SJSA1 (cell line): ENCODE measurements at regions not wholly inside any gene's neighbourhood (a gene's known extent, or its start where the extent isn't known, plus 50 kb on each side); places are given as distances from the start of the nearest gene placed in this dataset.

Experiments used
- DNase-seq, 2 experiments: peaks; one replicate each; pipeline ENCODE4 v3.0.0-alpha.2; 2015 to 2020; ENCODE audit warnings: low spot score in 2 of 2, low read depth in 1 of 2
- H3K27ac ChIP-seq: fragments of 250-450 bp; sonication (Bioruptor Pico); 2 replicates; pipeline ENCODE4 v1.5.1; 2020; ENCODE audit warnings: mild to moderate bottlenecking, moderate library complexity
- H3K27me3 ChIP-seq: fragments of 250-450 bp; sonication (Bioruptor Pico); replicated peaks from 2 replicates; pipeline ENCODE4 v1.5.1; 2020; ENCODE audit warnings: mild to moderate bottlenecking, moderate library complexity
- H3K36me3 ChIP-seq: fragments of 250-450 bp; sonication (Bioruptor Pico); 2 replicates; pipeline ENCODE4 v1.5.1; 2020; ENCODE audit warnings: mild to moderate bottlenecking
- H3K4me1 ChIP-seq: fragments of 250-450 bp; sonication (Bioruptor Pico); replicated peaks from 2 replicates; pipeline ENCODE4 v1.6.1; 2021; ENCODE audit warnings: mild to moderate bottlenecking
- H3K4me3 ChIP-seq: fragments of 250-450 bp; sonication (Bioruptor Pico); 2 replicates; pipeline ENCODE4 v1.5.1; 2020; ENCODE audit warnings: mild to moderate bottlenecking
- H3K9me3 ChIP-seq: fragments of 250-450 bp; sonication (Bioruptor Pico); replicated peaks from 2 replicates; pipeline ENCODE4 v1.5.1; 2020; ENCODE audit warnings: mild to moderate bottlenecking

DNA sequence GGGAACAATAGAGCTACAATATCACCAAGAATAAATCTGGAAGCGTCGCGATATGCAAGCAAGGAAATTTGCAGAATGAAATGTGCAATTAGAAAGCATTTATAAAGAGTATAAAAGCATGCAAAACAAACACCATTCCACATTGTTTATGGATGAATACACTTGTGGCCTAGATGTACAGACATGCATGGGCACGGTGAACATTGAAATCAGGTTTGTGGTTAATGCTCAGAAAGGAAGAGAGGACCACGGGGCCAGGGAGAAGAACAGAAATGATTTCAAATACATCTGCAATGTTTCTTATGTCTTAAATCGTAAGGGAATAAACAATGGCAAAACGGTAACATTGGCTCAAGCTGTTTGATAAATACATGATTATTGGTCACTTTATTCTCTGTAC lies 235.9 kb downstream of the FOXL1 start:
- Histone ChIP-seq H3K9me3 (no peaks in the 10 kb centered on the region), H3K27ac (no peak overlapping the region), H3K4me1 (peaks cover 15% of the 10 kb centered on the region), H3K4me3 (no peak overlapping the region), H3K27me3 (no peaks in the 10 kb centered on the region), H3K36me3 (no peaks in the 10 kb centered on the region)
- no peak for DNase-seq

DNA sequence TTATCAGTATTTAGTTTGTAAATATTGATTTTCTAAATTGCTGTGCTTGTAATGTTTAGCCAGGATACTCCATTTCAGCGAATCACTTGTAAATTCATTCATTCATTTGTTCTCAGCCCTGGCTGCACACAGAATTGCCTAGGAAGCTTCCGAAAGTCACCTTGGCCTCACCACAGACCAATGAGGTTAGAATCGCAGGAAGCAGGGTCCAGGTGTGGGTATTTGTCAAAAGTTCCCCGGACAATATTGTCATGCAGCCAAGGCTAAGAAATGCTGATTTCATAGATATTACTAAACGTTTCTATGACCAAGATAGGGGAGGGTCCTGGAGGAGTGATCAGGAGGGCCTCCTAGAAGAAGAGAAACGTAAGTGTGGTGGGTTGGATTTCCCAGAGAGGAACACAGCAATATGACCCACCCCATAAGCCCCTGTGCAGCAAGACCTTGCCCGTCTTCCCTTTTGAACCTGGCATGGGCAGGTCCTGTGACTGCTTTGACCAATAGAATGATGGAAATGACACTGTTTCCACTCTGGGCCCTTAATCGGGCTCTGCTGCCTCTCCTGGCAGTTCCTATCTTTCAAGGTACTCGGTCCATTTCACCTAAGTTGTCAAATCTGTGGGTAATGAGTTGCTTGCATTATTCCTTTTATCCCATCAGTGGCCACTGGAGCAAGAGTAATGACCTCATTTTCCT lies 238.7 kb downstream of the FOXL1 start:
- Histone ChIP-seq H3K9me3 (no peaks in the 10 kb centered on the region), H3K27ac (no peak overlapping the region), H3K4me1 (peaks cover 16% of the 10 kb centered on the region), H3K27me3 (no peaks in the 10 kb centered on the region), H3K36me3 (no peaks in the 10 kb centered on the region), H3K4me3 (no peak overlapping the region)
- DNase-seq: no peak

DNA sequence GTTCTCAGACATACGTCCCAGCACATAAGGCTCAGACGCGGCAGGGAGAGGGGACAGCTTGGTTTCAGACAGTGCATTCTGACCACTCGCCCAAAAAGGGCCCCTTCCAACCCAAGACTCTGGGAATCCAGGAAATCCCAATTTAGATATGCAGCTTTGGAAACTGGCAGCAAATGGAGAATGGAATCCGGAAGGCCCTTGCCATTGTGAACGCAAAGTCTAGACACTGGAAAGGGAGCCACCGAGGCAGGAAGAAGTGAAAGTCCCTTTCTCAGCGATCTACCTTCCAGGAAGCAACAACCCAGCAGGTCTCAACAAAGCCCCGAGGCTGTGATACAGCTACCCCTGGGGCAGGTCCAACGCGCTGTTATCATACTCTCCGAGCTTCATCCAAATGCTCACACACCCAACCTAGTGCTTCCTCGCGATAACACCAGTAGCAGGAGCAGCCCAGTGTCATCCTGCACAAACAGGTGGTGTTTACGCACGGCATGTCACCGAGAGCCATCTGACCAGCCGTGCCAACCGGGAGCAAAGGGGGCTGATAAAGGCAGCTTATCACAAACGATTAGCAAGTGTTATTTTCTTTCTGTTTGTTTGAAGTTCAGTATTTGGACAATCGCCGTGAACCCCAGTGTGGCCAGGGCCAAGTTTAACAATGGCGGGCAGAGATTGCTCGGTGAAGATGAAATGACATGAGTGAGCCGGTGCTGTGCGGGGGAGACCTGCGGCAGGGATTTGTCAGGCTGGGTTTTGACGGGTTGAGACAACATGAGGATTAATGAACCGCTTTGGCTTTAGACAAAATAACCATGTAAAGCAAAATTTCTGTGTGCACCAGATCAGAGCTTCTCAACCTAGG lies 240.6 kb downstream of the FOXL1 start:
- Histone ChIP-seq H3K4me1 (peaks cover 34% of the 10 kb centered on the region), H3K9me3 (no peaks in the 10 kb centered on the region), H3K27me3 (no peaks in the 10 kb centered on the region), H3K4me3 (no peak overlapping the region), H3K36me3 (no peaks in the 10 kb centered on the region), H3K27ac (no peak overlapping the region)
- no peak for DNase-seq

DNA sequence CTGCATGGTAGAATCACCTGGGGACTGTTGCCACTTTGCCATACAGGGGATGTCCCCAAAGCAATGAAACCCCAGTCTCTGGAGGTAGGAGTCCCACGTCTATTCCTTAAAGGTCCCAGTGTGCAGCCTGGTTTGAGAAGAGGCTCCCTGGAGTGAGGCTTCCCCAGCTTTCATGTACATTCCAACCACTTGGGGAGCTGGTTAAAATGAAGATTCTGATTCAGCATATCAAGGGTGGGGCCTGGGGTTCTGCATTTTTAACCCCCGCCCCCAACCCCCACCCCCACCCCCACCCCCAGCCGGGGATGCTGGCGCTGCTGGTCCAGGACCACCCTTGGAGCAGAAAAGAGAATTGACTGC lies 241.2 kb downstream of the FOXL1 start:
- H3K4me1 ChIP-seq: peaks cover 35% of the 10 kb centered on the region
- DNase-seq: no peak

DNA sequence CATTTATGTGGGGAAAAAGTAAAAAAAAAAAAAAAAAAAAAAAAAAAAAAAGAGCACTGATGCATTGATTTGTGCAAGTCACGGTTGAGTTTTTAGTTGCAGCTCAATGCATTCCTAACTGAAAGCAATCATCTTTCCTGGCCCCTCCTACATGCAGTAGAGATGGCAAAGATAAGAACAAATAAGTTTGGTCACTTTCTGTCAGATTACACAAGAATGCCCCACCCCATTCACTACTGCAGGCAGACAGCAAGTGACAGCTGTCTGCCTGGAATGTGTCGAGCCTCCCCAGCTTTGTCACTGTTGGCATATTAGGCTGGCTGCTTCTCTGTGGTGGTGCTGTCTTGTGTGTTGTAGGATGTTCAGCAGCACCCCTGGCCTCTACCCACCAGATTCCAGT lies 243.5 kb downstream of the FOXL1 start:
- peaks cover 45% of the 10 kb centered on the region for H3K4me1 ChIP-seq
- H3K9me3 ChIP-seq: no peaks in the 10 kb centered on the region
- H3K36me3 ChIP-seq: no peaks in the 10 kb centered on the region
- DNase-seq: peak in 1 of 2 experiments; percentile 39
- no peaks in the 10 kb centered on the region for H3K27me3 ChIP-seq
- H3K27ac ChIP-seq: no peak overlapping the region
- H3K4me3 ChIP-seq: no peak overlapping the region

More for the DNA sequence above, 241.2 kb downstream of the FOXL1 start:
- no peak overlapping the region for H3K27ac ChIP-seq
- no peak overlapping the region for H3K4me3 ChIP-seq
- no peaks in the 10 kb centered on the region for H3K9me3 ChIP-seq
- no peaks in the 10 kb centered on the region for H3K27me3 ChIP-seq
- no peaks in the 10 kb centered on the region for H3K36me3 ChIP-seq

DNA sequence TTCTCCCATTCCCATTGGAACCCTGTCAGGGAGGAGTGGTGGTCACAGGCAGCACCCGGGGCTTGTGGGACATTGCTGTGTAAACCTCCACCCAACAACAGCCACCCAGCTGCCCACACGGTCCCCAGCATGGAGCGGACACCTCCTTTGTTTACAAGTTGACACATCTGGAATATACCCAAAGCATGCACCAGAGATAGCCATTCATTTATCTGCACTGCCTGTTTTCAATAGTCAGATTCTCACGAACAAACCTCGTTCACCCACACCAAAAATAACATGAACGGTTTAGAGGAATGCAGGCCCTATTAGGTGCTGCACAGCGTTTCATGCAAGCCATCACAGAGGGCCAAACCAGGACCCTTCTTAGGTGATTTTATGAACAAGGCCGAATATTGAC lies 244.8 kb downstream of the FOXL1 start:
- H3K27me3 ChIP-seq: no peaks in the 10 kb centered on the region
- peak in 1 of 2 experiments; percentile 28 for DNase-seq
- H3K9me3 ChIP-seq: no peaks in the 10 kb centered on the region
- H3K4me1 ChIP-seq: peaks cover 56% of the 10 kb centered on the region
- no peak overlapping the region for H3K4me3 ChIP-seq
- H3K27ac ChIP-seq: peak overlapping the region; percentile 54
- H3K36me3 ChIP-seq: no peaks in the 10 kb centered on the region

DNA sequence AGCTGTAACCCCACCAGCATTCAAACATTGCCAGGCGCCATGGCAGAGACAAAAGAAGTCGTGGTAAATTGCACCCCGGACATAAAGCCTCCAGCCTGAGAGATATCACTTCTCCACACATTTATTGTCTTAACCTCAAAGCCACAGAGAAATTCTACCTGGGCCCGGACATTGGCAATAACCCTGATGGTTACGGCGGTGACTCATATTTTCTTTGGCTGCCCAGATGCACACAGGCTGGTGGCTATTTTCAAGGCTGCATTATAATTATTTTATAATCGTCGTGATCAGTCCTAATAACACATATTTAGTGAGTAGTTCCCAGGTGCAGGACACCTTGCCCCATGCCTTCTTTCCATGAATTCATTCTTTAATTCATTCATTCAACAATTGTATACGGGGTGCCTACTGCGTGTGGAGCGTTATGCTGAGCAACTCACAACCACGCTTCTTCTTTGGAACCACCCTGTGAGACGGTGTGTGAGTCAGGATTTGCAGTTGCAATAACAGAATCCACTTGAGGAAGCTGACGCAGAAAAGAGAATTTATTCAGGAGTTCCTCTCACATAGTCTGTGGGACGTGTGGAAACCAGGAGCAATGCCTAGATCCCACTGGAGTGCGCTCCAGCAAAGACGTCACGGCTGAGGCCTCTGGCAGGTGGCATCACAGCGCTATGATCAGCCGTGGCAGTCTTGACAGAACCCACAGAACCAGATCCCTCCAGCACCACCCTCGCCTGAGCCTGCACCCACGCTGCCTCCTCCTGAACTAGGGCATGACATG lies 245.7 kb downstream of the FOXL1 start:
- Histone ChIP-seq H3K4me1 (peaks cover 56% of the 10 kb centered on the region), H3K36me3 (no peaks in the 10 kb centered on the region), H3K27ac (peak overlapping the region; percentile 54), H3K9me3 (no peaks in the 10 kb centered on the region), H3K27me3 (no peaks in the 10 kb centered on the region), H3K4me3 (no peak overlapping the region)
- DNase-seq: peak; percentile 80 to 90

DNA sequence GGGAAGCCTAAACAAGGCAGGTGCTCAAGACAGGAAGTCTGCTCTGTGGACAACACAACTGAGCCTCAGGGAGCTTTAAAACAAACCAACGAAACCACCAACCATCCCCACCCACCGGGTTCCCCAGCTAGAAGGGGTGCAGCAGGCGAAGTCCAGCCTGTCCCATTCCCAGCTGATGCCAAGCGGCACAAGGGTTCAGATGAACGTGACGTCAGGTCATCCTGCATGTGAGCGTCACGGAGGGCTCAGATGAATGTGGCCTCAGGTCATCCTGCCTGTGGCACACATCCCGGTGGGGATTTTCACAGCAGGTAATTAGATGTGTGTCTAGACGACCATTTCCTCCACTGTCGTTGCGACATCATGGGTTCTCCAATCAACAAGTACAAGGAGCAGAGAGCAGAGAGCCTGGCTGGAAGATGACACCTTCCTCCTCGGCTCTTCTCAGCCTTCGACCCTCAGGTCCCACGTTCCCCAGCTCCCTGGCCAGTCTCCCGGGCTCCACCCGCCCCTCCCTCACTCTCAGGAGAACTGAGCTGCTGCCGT lies 246.5 kb downstream of the FOXL1 start:
- Histone ChIP-seq H3K4me3 (no peak overlapping the region), H3K9me3 (no peaks in the 10 kb centered on the region), H3K36me3 (no peaks in the 10 kb centered on the region), H3K27me3 (no peaks in the 10 kb centered on the region), H3K27ac (peak overlapping the region; percentile 2; the same call in 1 of the 2 replicates), H3K4me1 (peaks cover 56% of the 10 kb centered on the region)
- no peak for DNase-seq

DNA sequence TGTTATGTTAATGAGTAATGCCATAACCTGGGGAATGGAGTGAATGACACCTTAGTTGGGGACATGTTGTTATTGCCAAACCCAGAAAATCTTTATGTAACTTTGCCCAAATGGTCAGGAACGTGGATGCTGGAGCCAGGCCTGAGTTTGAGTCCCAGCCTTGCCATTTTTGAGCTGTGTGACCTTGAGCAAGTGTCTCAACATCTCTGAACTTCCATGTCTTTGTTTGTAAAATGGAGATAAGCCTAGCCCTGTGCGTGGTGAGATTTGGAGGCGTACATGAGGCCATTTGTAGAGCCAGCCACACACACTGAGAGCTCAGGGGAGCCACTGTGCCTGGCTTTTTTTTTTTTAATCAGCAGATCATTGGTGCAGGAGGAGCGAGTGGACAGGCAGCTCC lies 247.3 kb downstream of the FOXL1 start:
- Histone ChIP-seq H3K4me3 (no peak overlapping the region), H3K9me3 (no peaks in the 10 kb centered on the region), H3K27me3 (no peaks in the 10 kb centered on the region), H3K36me3 (no peaks in the 10 kb centered on the region), H3K27ac (no peak overlapping the region), H3K4me1 (peaks cover 56% of the 10 kb centered on the region)
- DNase-seq: no peak

DNA sequence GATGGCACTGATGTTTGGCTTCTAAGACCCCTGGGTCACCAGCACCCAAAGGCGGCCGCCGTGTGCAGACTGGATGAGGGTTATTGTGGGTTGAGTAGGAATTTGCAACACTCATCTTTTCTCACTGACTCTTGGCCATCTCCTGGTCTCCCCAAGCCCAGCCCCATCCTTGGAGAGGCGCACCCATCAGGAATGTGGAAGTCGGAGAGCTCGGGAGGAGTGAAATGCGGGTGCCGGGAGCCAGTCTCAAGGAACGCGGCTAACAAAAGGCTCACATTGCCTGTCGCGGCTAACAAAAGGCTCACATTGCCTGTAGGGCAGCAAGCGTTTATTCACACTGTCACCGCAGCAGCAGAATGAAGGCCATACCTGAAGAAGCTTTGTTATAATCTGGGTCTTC lies 248.6 kb downstream of the FOXL1 start:
- Histone ChIP-seq H3K27me3 (no peaks in the 10 kb centered on the region), H3K4me3 (no peak overlapping the region)

DNA sequence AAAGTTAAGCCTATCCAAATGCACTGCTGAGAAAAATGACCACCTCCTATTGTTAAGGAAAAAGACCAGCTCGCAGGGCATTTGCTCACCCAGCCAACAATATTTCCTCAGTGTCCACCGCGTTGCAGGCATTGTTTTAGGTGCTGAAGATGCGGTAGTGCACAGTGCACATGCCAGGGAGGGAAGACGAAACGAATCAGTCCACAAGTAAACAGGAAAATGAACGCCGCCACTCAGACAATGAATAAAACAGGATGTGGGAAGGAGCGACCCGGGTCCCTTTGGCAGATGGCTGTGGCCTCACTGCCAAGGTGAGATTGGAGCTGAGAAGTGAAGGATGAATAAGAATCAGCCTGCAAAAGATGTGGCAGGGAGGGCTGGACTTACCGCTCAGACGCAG lies 249.2 kb downstream of the FOXL1 start:
- Histone ChIP-seq H3K27me3 (no peaks in the 10 kb centered on the region), H3K4me3 (no peak overlapping the region)
- DNase-seq: peak; percentile 59 to 67

More for the DNA sequence above, 248.6 kb downstream of the FOXL1 start:
- Histone ChIP-seq H3K9me3 (no peaks in the 10 kb centered on the region), H3K27ac (no peak overlapping the region), H3K4me1 (peaks cover 47% of the 10 kb centered on the region), H3K36me3 (no peaks in the 10 kb centered on the region)
- no peak for DNase-seq

DNA sequence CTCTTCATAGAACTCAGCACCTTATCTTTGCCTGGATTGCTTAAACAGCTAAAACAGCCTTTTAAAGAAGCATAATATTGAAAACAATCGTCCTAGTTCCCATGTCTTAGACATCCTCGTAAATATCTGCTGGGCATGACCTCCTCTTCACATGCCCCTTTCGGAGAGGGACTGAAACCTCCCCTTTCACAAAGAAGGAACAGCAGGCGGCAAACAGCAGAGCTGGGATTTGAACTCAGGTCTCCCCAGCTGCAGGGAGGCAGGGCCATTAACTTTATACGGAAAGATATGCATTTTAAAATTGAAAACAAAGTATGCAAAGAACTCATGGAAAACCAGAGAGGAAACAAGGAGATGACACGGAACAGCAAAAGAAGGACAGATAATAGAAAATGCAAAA lies 249.9 kb downstream of the FOXL1 start:
- no peak overlapping the region for H3K4me3 ChIP-seq
- no peaks in the 10 kb centered on the region for H3K9me3 ChIP-seq
- H3K27ac ChIP-seq: no peak overlapping the region
- no peaks in the 10 kb centered on the region for H3K27me3 ChIP-seq
- H3K4me1 ChIP-seq: peaks cover 37% of the 10 kb centered on the region
- H3K36me3 ChIP-seq: no peaks in the 10 kb centered on the region
- DNase-seq: no peak

More for the DNA sequence above, 249.2 kb downstream of the FOXL1 start:
- H3K9me3 ChIP-seq: no peaks in the 10 kb centered on the region
- peaks cover 41% of the 10 kb centered on the region for H3K4me1 ChIP-seq
- H3K27ac ChIP-seq: no peak overlapping the region
- no peaks in the 10 kb centered on the region for H3K36me3 ChIP-seq

DNA sequence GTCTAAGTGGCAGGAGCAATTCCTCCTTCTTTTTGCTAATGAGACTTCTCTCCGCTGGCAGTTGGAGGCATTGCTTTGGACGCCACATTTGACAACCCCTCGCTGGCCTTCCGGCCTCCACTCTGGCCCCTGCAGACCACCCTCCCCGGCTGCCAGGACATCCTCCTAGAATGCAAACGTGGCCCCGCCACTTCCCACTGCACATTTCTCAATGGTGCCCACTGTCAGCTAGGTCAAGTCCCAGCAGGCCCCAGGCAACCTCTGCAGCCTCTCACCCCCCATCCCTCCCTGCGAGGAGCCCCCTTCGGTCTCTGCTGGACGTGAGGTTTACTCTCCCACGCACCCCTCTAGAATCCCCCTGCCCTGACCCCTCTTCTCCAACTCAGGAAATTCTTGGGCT lies 250.3 kb downstream of the FOXL1 start:
- H3K36me3 ChIP-seq: no peaks in the 10 kb centered on the region
- no peaks in the 10 kb centered on the region for H3K9me3 ChIP-seq
- H3K4me3 ChIP-seq: no peak overlapping the region
- no peak for DNase-seq
- no peaks in the 10 kb centered on the region for H3K27me3 ChIP-seq
- H3K4me1 ChIP-seq: peaks cover 37% of the 10 kb centered on the region
- no peak overlapping the region for H3K27ac ChIP-seq
